Muscle layer of colon (tissue), 2 donors: ENCODE measurements at regions not wholly inside any gene's neighbourhood (a gene's known extent, or its start where the extent isn't known, plus 50 kb on each side); places are given as distances from the start of the nearest gene placed in this dataset.
"Not testable (repeated sequence)": the region's sequence is repeated elsewhere in the genome, so short reads cannot be mapped to it uniquely, and the experiment has no call there.

ENCODE experiments used
- H3K27ac ChIP-seq: one replicate; pipeline ENCODE4 v1.7.0; 2013; ENCODE audit warnings: low read depth, mild to moderate bottlenecking, low read length, moderate library complexity
- H3K27me3 ChIP-seq, 2 donors: one replicate each; pipeline ENCODE4 v1.7.0; 2013; ENCODE audit warnings: low read length in 2 of 2, mild to moderate bottlenecking in 2 of 2; ENCODE audit not compliant: insufficient read depth in 2 of 2, control insufficient read depth in 1 of 2
- H3K36me3 ChIP-seq: one replicate; pipeline ENCODE4 v1.7.0; 2013; ENCODE audit warnings: mild to moderate bottlenecking, low read length; ENCODE audit not compliant: insufficient read depth
- H3K4me1 ChIP-seq: one replicate; pipeline ENCODE4 v1.7.0; 2013; ENCODE audit warnings: mild to moderate bottlenecking, low read length; ENCODE audit not compliant: insufficient read depth
- H3K4me3 ChIP-seq, 2 donors: one replicate each; pipeline ENCODE4 v1.7.0; 2013; ENCODE audit warnings: low read length in 2 of 2, low read depth in 1 of 2, mild to moderate bottlenecking in 1 of 2, moderate library complexity in 1 of 2
- H3K9ac ChIP-seq: one replicate; pipeline ENCODE4 v1.7.0; 2013; ENCODE audit warnings: low read length
- H3K9me3 ChIP-seq: one replicate; pipeline ENCODE4 v1.7.0; 2013; ENCODE audit warnings: mild to moderate bottlenecking, low read length
- donor health status: abdominal sarcoma.
- donor health status: Adenocarcinoma of cecum.

DNA sequence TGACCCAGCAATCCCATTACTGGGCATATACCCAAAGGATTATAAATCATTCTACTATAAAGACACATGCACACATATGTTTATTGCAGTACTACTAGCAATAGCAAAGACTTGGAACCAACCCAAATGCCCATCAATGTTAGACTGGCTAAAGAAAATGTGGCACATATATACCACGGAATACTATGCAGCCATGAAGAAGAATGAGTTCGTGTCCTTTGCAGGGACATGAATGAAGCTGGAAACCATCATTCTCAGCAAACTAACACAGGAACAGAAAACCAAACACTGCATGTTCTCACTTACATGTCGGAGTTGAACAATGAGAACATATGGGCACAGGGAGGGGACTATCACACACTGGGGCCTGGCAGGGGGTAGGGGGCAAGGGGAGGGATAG, 183.0 kb downstream of the HACE1 start:
- H3K9me3 ChIP-seq, H3K27me3 ChIP-seq, H3K4me1 ChIP-seq, H3K9ac ChIP-seq, H3K36me3 ChIP-seq, H3K27ac ChIP-seq, H3K4me3 ChIP-seq: not testable (repeated sequence)

DNA sequence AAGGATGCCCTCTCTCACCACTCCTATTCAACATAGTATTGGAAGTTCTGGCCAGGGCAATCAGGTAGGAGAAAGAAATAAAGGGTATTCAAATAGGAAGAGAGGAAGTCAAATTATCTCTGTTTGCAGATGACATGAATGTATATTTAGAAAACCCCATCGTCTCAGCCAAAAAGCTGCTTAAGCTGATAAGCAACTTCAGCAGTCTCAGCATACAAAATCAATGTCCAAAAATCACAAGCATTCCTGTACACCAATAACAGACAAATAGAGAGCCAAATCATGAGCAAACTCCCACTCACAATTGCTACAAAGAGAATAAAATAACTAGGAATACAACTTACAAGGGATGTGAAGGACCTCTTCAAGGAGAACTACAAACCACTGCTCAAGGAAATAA, 184.6 kb downstream of the HACE1 start:
- not testable (repeated sequence) for H3K27me3 ChIP-seq, H3K9me3 ChIP-seq, H3K36me3 ChIP-seq, H3K4me1 ChIP-seq, H3K9ac ChIP-seq, H3K4me3 ChIP-seq, H3K27ac ChIP-seq

DNA sequence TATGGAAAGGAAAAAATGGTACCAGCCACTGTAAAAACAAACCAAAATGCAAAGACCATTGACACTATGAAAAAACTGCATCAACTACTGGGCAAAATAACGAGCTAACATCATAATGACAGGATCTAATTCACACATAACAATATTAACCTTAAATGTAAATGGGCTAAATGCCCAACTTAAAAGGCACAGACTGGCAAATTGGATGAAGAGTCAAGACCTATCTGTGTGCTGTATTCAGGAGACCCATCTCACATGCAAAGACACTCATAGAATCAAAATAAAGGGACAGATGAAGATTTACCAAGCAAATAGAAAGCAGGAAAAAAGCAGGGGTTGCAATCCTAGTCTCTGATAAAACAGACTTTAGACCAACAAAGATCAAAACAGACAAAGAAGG, 186.6 kb downstream of the HACE1 start:
- not testable (repeated sequence) for H3K27me3 ChIP-seq, H3K4me3 ChIP-seq, H3K9me3 ChIP-seq, H3K36me3 ChIP-seq, H3K27ac ChIP-seq, H3K9ac ChIP-seq, H3K4me1 ChIP-seq

DNA sequence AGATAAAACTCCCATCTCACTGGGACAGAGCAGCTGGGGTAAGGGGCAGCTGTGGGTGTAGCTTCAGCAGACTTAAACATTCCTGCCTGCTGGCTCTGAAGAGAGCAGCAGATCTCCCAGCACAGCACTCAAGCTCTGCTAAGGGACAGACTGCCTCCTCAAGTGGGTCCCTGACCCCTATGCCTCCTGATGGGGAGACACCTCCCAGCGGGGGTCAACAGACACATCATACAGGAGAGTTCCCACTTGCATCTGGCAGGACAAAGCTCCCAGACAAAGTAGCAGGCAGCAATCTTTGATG, 188.2 kb downstream of the HACE1 start:
- not testable (repeated sequence) for H3K4me1 ChIP-seq, H3K4me3 ChIP-seq, H3K27ac ChIP-seq, H3K36me3 ChIP-seq, H3K9ac ChIP-seq, H3K9me3 ChIP-seq, H3K27me3 ChIP-seq

DNA sequence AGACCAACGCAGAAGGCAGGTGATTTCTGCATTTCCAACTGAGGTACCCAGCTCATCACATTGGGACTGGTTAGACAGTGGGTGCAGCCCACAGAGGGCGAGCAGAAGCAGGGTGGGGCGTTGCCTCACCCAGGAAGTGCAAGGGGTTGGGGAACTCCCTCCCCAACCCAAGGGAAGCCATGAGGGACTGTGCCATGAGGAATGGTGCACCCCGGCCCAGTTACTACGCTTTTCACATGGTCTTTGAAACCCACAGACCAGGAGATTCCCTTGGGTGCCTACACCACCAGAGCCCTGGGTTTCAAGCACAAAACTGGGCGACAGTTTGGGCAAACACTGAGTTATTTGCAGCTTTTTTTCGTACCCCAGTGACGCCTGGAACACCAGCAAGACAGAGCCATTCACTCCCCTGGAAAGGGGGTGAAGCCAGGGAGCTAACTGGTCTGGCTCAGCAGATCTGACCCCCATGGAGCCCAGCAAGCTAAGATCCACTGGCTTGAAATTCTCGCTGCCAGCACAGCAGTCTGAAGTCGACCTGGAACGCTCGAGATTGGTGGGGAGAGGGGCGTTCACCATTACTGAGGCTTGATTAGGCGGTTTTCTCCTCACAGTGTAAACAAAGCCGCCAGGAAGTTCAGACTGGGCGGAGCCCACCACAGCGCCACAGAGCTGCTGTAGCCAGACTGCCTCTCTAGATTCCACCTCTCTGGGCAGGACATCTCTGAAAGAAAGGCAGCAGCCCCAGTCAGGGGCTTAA, 188.7 kb downstream of the HACE1 start:
- H3K27me3 ChIP-seq, H3K27ac ChIP-seq, H3K4me3 ChIP-seq, H3K4me1 ChIP-seq, H3K9me3 ChIP-seq, H3K9ac ChIP-seq, H3K36me3 ChIP-seq: not testable (repeated sequence)

DNA sequence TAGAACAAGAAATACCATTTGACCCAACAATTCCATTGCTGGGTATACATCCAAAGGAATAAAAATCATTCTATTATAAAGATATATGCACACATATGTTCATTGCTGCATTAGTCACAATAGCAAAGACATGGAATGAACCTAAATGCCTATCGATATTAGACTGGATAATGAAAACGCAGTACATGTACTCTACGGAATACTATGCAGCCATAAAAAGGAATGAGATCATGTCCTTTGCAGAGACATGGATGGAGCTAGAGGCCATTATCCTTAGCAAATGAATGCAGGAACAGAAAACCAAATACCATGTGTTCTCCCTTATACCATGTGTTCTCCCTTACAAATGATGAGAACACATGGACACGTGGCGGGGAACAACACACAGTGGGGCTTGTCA, 190.2 kb downstream of the HACE1 start:
- no peak overlapping the region for H3K4me3 ChIP-seq
- H3K27ac ChIP-seq: no peak overlapping the region
- H3K9ac ChIP-seq: no peak overlapping the region
- no peaks in the 10 kb centered on the region for H3K4me1 ChIP-seq
- H3K36me3 ChIP-seq: no peaks in the 10 kb centered on the region
- no peaks in the 10 kb centered on the region for H3K9me3 ChIP-seq
- no peaks in the 10 kb centered on the region for H3K27me3 ChIP-seq

DNA sequence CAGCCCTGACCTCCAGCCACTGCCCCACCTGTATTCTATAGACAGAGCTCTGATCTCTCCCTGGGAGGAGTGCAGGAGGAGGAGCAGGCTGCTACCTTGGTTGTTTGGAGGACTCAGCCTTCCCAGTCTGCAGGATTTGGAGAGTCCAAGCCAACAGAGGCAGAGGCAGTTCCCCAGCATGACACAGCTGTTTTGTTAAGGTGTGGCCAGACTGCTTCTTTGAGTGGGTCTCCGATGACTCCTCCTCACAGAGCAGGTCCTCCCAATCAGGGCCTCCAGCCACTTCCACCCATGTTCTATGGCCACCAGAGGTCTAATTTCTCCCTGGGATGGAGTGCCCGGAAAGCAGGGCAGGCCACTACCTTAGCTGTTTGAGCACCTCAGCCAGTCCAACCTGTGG, 203.5 kb downstream of the HACE1 start:
- no peak overlapping the region for H3K27ac ChIP-seq
- H3K9me3 ChIP-seq: no peaks in the 10 kb centered on the region

DNA sequence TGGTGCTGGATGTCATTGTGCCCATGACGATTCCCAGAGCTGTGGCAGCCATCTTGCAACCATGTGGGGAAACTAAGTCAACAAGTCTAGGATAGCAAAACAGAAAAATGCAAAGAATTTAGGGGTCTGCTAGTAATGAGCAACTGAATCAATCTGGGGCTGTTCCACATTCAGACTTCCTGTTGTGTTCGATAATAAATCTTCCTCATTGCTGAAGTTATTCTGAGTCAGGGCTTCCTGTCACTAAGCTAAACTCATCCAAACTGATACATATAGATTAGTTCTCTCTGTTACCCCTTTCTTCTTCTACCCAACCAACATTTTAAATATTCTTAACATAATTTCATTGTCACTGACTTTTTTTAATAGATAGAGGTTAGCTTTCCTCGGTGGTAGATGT, 205.9 kb downstream of the HACE1 start:
- Histone ChIP-seq H3K27ac (no peak overlapping the region), H3K9ac (no peak overlapping the region), H3K27me3 (no peaks in the 10 kb centered on the region), H3K36me3 (no peaks in the 10 kb centered on the region), H3K9me3 (no peaks in the 10 kb centered on the region), H3K4me1 (no peaks in the 10 kb centered on the region), H3K4me3 (no peak overlapping the region)

More for the DNA sequence above, 203.5 kb downstream of the HACE1 start:
- no peak overlapping the region for H3K9ac ChIP-seq
- H3K27me3 ChIP-seq: no peaks in the 10 kb centered on the region
- H3K4me3 ChIP-seq: no peak overlapping the region
- no peaks in the 10 kb centered on the region for H3K36me3 ChIP-seq
- H3K4me1 ChIP-seq: no peaks in the 10 kb centered on the region

DNA sequence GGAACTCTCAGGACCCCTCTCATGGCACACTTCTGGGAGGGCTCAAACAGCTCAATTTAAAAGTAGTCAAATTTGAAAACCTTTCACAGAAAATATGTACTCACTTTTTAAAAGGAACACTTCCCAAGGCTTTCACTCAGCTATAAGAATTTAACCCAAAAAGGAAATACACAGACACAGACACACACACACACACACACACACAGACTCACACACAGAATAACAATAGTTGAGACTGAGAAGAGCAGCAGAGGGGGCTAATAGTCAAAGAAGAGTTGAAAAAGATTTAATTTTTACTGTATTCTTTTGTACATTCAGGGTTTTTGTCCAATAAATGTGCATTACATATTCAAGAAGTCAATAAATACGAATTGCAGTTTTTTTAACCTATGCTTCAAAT, 211.4 kb downstream of the HACE1 start:
- Histone ChIP-seq H3K9me3 (no peaks in the 10 kb centered on the region), H3K4me3 (no peak overlapping the region), H3K36me3 (no peaks in the 10 kb centered on the region), H3K9ac (no peak overlapping the region), H3K27ac (no peak overlapping the region), H3K4me1 (no peaks in the 10 kb centered on the region), H3K27me3 (no peaks in the 10 kb centered on the region)

DNA sequence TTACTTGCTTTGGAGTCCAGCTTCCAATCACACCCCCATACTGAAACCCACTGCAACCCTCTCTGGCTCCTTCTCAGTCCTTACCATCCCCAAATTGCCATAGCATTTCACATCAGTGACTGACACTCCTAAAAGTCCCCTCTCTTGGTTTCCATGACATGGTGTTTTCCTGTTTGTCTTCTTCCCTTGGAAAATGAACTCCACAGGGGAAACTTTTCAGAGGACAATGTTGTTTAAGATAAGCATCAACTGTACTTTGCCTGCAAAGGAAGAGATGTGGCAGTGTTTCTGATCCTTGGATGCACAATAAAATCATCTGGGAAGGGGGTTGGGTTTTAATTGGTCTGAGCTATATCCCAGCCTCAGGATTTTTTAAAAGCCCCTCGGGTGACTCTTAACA, 214.9 kb downstream of the HACE1 start:
- H3K27ac ChIP-seq: no peak overlapping the region
- H3K9ac ChIP-seq: no peak overlapping the region
- no peaks in the 10 kb centered on the region for H3K9me3 ChIP-seq
- no peaks in the 10 kb centered on the region for H3K4me1 ChIP-seq
- H3K36me3 ChIP-seq: no peaks in the 10 kb centered on the region
- no peaks in the 10 kb centered on the region for H3K27me3 ChIP-seq
- H3K4me3 ChIP-seq: no peak overlapping the region

DNA sequence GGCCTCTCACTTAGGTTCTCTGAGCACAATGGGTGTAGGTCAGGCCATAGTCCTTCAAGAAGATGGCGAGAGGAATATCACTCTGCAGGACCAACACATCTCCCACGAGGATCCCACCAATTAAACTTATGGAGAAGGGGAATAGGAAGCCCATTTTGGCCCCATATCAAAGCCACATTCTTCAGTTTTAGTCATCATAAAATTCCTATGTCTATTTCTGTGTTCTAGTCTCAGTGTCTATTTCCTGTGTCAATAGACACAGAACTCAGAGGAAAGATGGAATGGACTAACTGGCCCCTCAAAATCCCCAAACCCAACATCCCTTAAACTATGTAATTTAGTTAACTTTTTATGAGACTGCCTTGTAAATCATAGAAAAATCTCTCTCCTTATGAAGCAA, 216.8 kb downstream of the HACE1 start:
- H3K27ac ChIP-seq: no peak overlapping the region
- no peaks in the 10 kb centered on the region for H3K36me3 ChIP-seq
- H3K27me3 ChIP-seq: no peaks in the 10 kb centered on the region
- no peak overlapping the region for H3K4me3 ChIP-seq
- H3K4me1 ChIP-seq: no peaks in the 10 kb centered on the region
- H3K9ac ChIP-seq: no peak overlapping the region
- no peaks in the 10 kb centered on the region for H3K9me3 ChIP-seq

DNA sequence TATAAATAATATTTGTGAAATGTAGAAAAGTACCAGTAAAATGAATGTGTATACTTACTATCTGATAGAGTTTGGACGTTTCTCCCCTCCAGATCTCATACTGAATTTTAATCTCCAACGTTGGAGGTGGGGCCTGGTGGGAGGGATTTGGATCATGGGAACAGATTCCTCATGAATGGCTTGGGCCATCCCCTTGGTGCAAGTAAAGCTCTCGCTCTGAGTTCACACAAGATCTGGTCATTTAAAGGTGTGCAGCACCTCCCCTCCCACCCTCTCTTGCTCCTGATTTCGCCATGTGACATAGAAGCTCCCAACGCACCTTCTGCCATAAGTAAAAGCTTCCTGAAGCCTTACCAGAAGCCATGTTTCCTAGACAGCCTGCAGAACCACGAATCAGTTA, 219.0 kb downstream of the HACE1 start:
- no peaks in the 10 kb centered on the region for H3K9me3 ChIP-seq
- H3K27ac ChIP-seq: no peak overlapping the region
- H3K4me3 ChIP-seq: no peak overlapping the region
- H3K9ac ChIP-seq: no peak overlapping the region
- no peaks in the 10 kb centered on the region for H3K4me1 ChIP-seq
- H3K27me3 ChIP-seq: no peaks in the 10 kb centered on the region
- no peaks in the 10 kb centered on the region for H3K36me3 ChIP-seq
